HG02610 (cell line): ENCODE measurements at regions not wholly inside any gene's neighbourhood (a gene's known extent, or its start where the extent isn't known, plus 50 kb on each side); places are given as distances from the start of the nearest gene placed in this dataset.

Source experiments
- ATAC-seq: cut with Tn5 transposase; IDR thresholded peaks from one replicate; pipeline ENCODE4 v1.9.1; 2021; ENCODE audit warnings: mild to moderate bottlenecking, moderate library complexity; ENCODE audit not compliant: unreplicated experiment

DNA sequence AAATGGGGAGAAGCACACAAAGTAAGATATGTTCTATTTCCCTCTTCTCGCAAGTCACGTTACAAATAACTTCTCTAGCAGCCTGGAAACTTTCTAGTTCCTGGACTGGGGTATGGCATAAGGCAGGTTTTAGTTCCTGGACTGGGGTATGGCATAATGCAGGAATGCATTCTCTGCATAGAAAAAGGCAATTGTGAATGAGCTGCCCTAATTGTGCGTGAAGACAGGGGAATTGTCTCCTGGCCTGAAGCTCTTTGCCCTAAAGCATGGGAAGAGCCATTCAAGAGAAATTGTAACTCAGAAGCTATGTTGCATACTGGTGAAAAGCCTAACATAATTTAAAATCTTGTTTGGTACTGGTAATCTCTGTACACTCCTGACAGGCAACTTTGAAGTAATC, 54.3 kb upstream of the CBLB start:
- no peak for ATAC-seq

DNA sequence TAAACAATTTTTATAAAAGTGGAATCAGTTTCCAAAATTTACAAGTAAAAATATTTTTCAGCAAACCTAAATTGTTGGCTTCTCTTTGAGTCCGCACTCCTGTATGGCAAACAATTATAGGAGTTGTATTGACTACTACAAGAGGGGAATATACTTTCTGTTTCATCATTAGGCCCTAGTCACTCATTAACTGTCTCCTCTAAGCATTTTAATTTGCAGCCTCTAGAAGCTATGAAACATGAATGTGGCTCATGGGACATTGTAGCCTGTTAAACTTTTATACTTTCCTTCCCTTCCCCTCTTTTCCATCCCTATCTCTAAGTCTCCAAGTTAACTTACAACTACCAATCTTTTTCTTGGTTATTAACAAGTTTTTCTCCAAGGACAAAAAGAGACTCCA, 58.9 kb upstream of the CBLB start:
- ATAC-seq = no peak

DNA sequence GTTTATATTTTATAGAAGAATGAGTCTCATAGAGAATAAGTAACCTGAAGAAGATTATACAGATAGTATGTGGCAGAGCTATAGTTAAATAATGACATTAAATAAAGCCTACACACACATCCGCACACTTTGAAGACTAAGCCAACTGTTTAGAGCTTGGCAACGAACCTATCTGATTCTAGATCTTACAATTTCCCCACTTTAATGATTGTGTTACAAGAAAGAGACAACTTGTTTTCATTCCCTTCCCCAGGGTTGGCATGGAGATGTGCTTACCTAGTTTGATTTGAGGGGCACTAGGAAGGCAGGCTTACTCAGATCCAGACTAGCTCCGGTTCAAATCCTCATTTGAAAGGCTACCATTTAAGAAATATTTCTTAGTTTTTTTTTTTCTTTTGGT, 61.9 kb upstream of the CBLB start:
- ATAC-seq = no peak

GRCh38 chr3:105931500-105931899, 62.7 kb upstream of the CBLB start:
- no peak for ATAC-seq

GRCh38 chr3:105933871-105934270, 65.1 kb upstream of the CBLB start:
- no peak for ATAC-seq

DNA sequence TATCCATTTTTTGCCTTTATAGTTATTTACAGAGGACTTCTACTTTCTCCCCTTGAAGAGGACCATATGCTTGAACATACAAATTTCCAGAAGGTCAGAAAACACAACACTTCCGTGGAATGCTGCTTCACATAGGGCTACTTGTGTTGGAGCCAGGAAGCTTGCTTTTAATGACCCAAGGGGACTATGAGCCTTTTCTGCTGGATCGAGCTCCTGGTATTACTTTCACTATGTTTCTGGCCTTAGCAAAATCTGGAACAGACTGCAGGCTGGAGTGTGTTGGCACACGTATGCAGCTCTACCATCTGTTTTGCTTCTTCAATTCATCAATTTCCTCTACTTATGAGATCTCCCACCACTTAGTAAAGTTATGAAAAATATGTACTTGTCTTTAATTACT, 69.3 kb upstream of the CBLB start:
- ATAC-seq = no peak

DNA sequence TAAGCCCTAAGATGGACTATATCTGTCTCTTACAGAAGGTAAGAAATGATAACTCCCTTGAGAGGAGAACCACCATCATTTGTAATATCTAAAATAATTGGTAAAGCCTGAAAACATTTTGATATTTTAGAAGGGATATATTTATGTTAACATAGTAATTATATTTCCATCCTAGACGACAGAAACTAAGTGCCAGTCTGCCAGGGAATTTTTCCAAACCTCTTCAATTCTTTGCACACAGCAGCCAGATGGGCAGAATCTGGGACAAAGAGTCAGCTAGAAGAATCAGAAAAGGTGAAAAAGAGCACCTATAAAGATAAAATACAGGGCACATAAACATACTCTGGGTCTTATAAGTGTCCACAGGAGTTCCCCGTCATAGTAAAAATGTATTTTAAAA, 70.0 kb upstream of the CBLB start:
- ATAC-seq = no peak

- ATAC-seq = no peak
Measured at GRCh38 chr3:105944276-105944675, 75.5 kb upstream of the CBLB start.

GRCh38 chr3:105944721-105945120, 75.9 kb upstream of the CBLB start:
- ATAC-seq = no peak

DNA sequence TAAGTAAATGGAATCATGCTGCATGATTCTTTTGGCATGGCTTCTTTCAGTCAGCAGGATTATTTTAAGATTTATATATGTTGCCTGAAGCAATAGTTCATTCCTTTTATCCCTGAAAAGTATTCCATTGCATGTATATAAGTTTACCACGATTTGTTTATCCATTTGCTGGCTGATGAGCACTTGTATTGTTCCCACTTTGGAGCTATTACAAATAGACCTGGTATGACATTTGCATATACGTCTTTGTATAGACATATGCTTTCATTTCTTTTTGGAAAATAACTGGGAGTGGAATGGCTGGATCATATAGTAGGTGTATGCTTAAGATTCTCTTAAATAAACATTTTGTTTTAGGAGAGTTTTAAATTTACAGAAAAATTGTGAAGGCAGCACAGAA, 79.3 kb upstream of the CBLB start:
- no peak for ATAC-seq

- ATAC-seq = no peak
Measured at GRCh38 chr3:105950881-105951600, 82.2 kb upstream of the CBLB start.

- ATAC-seq = no peak
Measured at GRCh38 chr3:105953831-105954230, 85.0 kb upstream of the CBLB start.

- ATAC-seq = no peak
Measured at GRCh38 chr3:105956306-105956705, 87.5 kb upstream of the CBLB start.

DNA sequence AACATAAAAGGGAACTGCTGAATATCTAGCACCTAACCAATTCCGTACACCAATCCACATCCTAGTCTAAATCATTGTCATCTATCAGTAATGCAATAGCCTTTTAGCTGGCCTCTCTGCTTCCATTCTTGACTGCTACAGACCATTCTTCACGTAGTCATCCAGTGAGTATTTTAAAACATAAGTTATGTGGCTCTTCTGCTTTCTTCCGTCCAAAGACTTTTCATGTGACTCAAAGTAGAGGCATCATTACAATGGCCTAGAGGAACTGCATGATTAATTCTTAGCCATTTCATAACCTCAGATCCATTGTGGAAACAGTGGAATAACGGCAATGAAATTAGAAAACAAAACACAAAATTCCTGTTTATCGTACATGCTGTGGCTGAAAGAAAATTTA, 88.9 kb upstream of the CBLB start:
- ATAC-seq = no peak

DNA sequence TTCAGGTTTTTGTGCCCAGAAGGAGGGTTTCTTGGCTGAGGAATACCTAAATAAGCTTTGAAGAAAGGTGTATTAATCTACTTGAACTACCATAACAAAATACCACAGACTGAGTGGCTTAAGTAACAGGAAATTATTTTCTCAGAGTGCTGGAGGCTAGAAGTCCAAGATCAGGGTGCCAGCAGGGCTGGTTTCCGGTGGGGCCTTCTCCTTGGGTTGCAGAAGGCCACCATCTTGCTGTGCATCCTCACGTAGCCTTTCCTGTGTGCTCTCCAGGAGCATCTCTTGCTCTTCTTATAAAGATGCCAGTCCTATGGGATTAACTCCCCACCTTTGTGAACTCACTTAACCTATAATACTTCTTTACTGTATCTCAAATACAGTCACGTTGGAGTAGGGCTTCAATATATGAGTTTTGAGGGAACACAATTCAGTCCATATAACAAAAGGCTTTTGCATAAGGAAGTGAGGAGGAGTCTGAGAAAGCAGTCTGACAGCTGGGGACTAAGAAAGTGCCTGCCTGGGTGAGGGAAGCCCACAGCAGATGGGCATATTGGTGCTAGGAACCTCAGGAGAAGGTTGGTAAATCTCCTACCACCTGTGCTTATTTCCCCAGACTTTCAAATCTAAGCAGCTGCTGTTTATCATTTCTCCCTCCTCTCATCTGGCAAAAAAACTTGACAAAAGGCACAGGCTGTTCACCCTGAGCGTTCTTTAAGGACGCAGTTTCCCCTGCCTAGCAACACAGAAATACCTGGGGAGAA, 89.6 kb upstream of the CBLB start:
- ATAC-seq = no peak

- ATAC-seq = no peak
Measured at GRCh38 chr3:105959851-105960250, 91.0 kb upstream of the CBLB start.

DNA sequence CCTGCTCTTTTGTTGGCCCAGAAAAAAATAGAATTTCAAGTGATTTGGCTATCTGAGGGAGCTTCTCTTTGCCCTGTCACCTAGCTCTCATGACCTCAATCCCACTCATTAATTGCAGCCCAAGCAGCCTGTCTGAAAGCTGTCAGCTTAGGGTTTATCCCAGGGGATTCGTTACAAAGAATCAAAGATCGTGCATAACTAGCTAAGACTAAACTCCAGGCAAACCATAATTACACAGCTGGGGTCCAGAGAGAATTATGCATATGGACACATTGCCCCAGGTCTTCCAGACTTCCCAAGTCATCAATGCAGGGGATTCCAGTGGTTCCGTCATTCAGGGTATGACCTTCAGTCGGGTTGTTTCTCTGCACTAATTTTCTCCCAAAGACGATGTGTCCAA, 91.6 kb upstream of the CBLB start:
- ATAC-seq = no peak

- ATAC-seq = no peak
Measured at GRCh38 chr3:105963161-105963560, 94.3 kb upstream of the CBLB start.

- ATAC-seq = no peak
Measured at GRCh38 chr3:105965384-105965783, 96.6 kb upstream of the CBLB start.

DNA sequence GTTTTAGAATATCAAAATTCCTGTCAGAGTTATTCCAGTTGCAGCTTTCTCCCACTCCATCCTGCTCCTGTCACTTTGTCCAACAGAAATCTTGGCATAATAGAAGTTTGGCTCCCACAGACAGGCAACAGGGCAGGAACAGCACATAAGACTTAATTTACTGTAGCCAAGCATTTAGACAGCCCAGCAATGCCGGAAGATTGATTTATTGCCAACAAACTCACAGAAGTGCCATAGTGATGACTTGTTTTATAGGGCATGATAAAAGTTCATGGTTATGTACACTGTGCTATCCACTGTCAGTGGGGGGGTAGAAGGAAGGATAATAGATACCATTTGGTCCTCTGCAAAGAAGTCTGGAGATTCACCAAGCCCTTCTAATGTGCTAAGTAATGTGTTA, 98.3 kb upstream of the CBLB start:
- no peak for ATAC-seq

- ATAC-seq = no peak
Measured at GRCh38 chr3:105970283-105970682, 101.5 kb upstream of the CBLB start.

DNA sequence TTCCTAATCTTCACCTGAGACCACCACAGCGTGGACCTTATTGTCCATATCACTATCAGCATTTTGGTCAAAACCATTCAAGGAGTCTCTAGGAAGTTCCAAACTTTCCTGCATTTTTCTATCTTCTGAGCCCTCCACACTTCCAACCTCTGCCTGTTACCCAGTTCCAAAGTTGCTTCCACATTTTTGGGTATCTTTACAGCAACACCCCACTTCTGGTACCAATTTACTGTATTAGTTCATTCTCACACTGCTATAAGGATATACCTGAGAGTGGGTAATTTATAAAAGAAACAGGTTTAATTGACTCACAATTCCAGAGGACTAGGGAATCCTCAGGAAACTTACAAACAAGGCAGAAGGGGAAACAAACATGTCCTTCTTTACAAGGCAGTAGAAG, 103.3 kb upstream of the CBLB start:
- ATAC-seq = no peak

GRCh38 chr3:105974381-105974780, 105.6 kb upstream of the CBLB start:
- no peak for ATAC-seq
